ENCODE measurements at regions not wholly inside any gene's neighbourhood (a gene's known extent, or its start where the extent isn't known, plus 50 kb on each side); places are given as distances from the start of the nearest gene placed in this dataset.
A peak's percentile ranks its signal among the peaks of the same experiment; 100 is the strongest.

- TF ChIP-seq, protein P1, sequence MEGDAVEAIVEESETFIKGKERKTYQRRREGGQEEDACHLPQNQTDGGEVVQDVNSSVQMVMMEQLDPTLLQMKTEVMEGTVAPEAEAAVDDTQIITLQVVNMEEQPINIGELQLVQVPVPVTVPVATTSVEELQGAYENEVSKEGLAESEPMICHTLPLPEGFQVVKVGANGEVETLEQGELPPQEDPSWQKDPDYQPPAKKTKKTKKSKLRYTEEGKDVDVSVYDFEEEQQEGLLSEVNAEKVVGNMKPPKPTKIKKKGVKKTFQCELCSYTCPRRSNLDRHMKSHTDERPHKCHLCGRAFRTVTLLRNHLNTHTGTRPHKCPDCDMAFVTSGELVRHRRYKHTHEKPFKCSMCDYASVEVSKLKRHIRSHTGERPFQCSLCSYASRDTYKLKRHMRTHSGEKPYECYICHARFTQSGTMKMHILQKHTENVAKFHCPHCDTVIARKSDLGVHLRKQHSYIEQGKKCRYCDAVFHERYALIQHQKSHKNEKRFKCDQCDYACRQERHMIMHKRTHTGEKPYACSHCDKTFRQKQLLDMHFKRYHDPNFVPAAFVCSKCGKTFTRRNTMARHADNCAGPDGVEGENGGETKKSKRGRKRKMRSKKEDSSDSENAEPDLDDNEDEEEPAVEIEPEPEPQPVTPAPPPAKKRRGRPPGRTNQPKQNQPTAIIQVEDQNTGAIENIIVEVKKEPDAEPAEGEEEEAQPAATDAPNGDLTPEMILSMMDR (IDR thresholded peaks at IDR 0.05) = peak in 1 of 6 experiments; percentile 14
- TF ChIP-seq POLR2A (IDR thresholded peaks at IDR 0.05) = no peak
Observed at GRCh38 chr22:49046546-49047361, 780.9 kb downstream of the BRD1 start.

All from esophagus squamous epithelium (tissue), 4 donors.